ENCODE measurements at regions not wholly inside any gene's neighbourhood (a gene's known extent, or its start where the extent isn't known, plus 50 kb on each side); places are given as distances from the start of the nearest gene placed in this dataset.

DNA sequence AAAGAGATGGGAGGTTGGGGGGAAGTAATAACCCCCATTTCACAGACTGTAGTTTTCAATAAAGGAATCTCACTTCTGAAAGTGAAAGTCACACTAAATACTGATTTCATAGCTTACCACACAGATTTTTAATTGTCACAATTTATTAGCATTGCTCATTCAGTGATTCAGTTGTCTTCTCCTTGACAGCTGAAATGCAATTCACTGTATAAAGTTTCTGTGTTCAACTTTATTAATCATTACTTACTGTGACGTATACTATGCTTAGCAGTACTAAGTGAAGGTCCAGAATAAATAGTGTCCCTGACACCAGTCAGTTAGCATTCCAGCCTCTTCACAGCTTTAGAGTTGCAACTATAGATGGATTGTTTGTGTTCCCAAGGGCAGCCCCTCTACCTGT is 324.1 kb upstream of the CRIM1 start:
- DNase-seq (ENCODE audit: extremely low read depth, low read depth), result no peak
- TF ChIP-seq, protein P1, sequence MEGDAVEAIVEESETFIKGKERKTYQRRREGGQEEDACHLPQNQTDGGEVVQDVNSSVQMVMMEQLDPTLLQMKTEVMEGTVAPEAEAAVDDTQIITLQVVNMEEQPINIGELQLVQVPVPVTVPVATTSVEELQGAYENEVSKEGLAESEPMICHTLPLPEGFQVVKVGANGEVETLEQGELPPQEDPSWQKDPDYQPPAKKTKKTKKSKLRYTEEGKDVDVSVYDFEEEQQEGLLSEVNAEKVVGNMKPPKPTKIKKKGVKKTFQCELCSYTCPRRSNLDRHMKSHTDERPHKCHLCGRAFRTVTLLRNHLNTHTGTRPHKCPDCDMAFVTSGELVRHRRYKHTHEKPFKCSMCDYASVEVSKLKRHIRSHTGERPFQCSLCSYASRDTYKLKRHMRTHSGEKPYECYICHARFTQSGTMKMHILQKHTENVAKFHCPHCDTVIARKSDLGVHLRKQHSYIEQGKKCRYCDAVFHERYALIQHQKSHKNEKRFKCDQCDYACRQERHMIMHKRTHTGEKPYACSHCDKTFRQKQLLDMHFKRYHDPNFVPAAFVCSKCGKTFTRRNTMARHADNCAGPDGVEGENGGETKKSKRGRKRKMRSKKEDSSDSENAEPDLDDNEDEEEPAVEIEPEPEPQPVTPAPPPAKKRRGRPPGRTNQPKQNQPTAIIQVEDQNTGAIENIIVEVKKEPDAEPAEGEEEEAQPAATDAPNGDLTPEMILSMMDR (IDR thresholded peaks at IDR 0.05; ENCODE audit: low read depth, low read length), result no peak

DNA sequence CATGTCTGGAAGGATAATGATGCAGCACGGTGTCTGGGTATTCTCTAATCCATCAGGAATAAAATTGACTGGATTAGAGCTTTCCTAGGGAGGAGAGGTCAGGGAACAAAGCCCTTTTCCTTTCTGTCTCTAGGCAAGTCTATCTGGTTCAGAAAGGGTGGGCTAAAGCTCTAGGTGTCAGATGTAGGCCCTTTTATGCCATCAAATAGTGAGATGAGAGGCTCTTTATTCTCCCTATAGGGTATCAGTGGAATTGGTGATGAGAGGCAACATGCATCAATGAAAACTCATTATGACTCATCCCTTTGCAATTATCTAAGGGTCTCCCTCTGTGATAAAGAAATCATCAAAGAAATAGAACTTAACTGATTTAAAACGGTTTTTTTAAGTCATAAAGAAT is 328.0 kb upstream of the CRIM1 start:
- TF ChIP-seq, protein P1 (IDR thresholded peaks at IDR 0.05; ENCODE audit: low read depth, low read length), result no peak
- no peak for DNase-seq (ENCODE audit: extremely low read depth, low read depth)

DNA sequence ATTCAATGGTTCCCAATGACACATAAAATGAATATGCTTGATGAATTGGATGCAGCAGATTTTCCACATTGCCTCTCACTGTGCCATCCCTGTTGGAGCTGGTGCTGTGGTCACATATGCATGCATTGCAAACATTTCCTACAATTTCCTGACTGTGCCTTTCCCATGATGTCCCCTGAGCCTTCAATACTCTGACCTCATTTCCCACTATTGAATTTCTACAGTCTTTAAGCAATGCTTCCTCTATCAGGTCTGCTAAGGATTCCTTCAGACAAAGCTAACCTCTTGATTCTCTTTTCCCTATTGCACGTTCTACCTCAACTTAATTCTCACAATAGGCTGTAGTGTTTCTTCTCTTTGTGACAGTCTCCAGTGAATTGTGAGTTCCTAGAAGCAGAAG is 342.5 kb upstream of the CRIM1 start:
- TF ChIP-seq, protein P1 (IDR thresholded peaks at IDR 0.05; ENCODE audit: low read depth, low read length), result no peak
- no peak for DNase-seq (ENCODE audit: extremely low read depth, low read depth)

DNA sequence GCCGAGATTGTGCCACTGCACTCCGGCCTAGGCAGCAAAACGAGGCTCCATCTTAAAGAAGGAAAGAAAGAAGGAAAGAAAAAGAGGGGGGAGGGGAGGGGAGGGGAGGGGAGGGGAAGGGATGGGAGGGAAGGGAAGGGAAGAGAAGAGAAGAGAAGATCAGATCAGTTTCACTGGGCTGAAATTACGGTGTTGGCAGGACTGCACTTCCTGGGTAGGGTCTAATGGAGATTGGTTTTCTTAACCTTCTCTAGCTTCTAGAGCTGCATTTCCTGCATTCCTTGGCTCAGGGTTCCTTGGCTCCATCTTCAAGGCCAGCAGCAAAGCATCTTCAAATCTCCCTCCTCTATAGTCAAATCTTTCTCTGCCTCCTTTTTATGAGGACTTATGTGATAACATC is 349.1 kb upstream of the CRIM1 start:
- DNase-seq (ENCODE audit: extremely low read depth, low read depth), result no peak

DNA sequence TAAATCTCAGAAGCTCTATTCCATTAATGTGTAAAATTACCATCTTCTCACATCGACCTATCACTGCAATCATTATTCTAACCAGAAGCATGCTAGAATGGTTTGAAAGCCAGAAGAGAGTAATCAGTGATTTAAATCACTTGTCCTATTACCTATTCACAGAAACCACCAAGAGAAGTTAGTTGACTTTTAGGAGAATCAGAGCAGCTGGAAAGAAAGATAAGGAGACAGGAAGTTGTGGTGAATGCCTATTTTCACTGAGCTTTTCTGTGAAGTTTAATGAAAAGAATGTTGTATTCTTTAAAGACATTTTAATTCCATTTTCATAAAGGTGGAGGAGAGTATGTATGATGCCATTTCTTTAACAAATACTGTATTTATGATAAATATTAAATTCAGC is 352.6 kb upstream of the CRIM1 start:
- no peak for DNase-seq (ENCODE audit: extremely low read depth, low read depth)
- TF ChIP-seq, protein P1 (IDR thresholded peaks at IDR 0.05; ENCODE audit: low read depth, low read length), result no peak

More for the DNA sequence above, 349.1 kb upstream of the CRIM1 start:
- TF ChIP-seq, protein P1 (IDR thresholded peaks at IDR 0.05; ENCODE audit: low read depth, low read length), result no peak

DNA sequence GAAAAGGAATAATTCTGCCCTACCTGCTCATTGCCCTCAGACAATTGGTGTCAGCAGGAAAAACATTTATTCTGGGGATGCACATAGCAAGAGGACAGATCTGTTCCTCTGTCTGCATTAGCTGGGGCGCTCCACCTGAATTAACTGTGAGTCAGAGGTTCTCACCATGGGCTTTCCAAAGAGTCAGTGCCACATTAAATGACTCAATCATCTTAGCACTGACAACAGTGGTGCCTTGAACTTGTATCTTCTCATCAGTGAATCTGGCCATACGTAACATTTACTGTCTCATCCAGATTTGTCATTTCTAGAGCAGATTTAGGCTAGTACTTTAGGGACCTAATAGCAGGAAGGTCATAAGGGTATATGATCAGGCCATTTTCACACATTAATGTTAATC is 358.1 kb upstream of the CRIM1 start:
- no peak for DNase-seq (ENCODE audit: extremely low read depth, low read depth)
- TF ChIP-seq, protein P1 (IDR thresholded peaks at IDR 0.05; ENCODE audit: low read depth, low read length), result no peak

DNA sequence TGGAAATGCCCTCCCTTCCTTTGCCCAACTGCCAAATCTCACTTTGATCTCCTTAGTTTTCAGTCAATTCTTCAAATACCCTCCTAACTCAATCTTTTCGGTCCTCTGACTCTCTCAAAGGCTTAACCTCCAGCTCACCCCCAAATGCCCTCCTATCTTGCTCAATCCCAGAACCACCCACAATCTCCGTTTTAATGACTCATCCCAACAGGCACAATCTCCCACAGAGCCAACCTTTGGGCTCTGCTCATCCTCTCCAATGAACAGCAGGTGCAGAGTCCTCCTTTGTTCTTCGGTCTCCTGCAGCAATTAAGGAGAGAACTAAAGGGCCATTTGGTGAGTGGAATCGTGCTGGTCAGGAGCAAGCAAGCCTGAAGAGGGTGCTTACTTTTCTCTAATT is 366.1 kb upstream of the CRIM1 start:
- DNase-seq (ENCODE audit: extremely low read depth, low read depth), result no peak
- TF ChIP-seq, protein P1 (IDR thresholded peaks at IDR 0.05; ENCODE audit: low read depth, low read length), result no peak
